ENCODE measurements at regions not wholly inside any gene's neighbourhood (a gene's known extent, or its start where the extent isn't known, plus 50 kb on each side); places are given as distances from the start of the nearest gene placed in this dataset.
"Not testable (repeated sequence)": the region's sequence is repeated elsewhere in the genome, so short reads cannot be mapped to it uniquely, and the experiment has no call there.

DNA sequence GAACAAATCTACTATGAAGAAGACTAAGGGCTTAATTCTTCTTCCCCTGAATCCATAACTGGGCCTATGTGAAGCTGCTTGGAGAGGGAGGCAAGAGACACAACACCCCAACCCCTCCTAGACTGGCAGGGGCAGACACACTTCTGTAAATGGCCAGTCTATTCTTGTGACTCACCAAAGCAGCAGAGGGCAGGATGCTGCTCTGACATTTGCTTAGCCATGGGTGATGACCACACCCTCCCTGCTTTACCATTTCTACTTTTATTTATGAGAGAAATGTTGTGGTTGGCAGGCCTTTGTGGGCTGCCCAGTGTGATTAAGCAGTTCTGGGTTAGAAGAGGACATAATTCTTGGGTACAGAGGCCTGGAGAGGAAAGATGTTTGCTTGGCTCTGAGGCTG lies 189.8 kb upstream of the DPYD start:
- SMC1A ChIA-PET (ENCODE audit: uncharacterized antibody, unreplicated experiment), result no interaction called here

DNA sequence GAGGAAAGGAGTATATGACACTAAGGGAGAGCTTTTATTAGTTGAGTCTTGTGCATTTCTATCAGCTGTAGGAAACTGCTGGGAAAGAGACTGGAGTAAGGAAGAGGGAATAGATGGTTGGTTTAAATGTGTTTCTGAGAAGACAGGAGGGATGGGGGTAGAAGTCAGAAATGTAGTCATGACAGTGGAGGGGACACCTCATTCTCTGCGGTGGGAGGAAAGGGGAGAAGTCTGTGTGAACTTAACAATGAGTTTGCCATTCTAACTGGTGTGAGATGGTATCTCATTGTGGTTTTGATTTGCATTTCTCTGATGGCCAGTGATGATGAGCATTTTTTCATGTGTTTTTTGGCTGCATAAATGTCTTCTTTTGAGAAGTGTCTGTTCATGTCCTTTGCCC lies 187.5 kb upstream of the DPYD start:
- H4K20me1 ChIP-seq (ENCODE audit: control insufficient read depth, insufficient read depth); in situ Hi-C loops (cut with MboI); intact Hi-C loops (cut with micrococcal nuclease; ENCODE audit: unreplicated experiment); FAIRE-seq; SMC1A ChIA-PET (ENCODE audit: uncharacterized antibody, unreplicated experiment); ATAC-seq; H3K4me3 ChIP-seq; H3K9ac ChIP-seq (ENCODE audit: control insufficient read depth, insufficient read depth, low read length); POLR2A ChIA-PET; H3K27ac ChIP-seq (ENCODE audit: control insufficient read depth, insufficient read depth); H2AFZ ChIP-seq (ENCODE audit: control insufficient read depth, low read depth, low read length); H3K4me1 ChIP-seq (ENCODE audit: control insufficient read depth, insufficient read depth, low read length); H3K36me3 ChIP-seq (ENCODE audit: control insufficient read depth in 2 of 2, insufficient read depth in 2 of 2, low read length in 1 of 2); H3K9me3 ChIP-seq (replicated peaks; ENCODE audit: control insufficient read depth, insufficient read depth, low read length); DNase-seq (ENCODE audit: low read depth, low spot score); CTCF ChIA-PET; H3K79me2 ChIP-seq (ENCODE audit: control insufficient read depth, insufficient read depth, low read length); RAD21 ChIA-PET (ENCODE audit: unreplicated experiment); H3K27me3 ChIP-seq (replicated peaks in 1 of 2; ENCODE audit: control insufficient read depth in 2 of 2, insufficient read depth in 2 of 2, low read length in 1 of 2); BruUV-seq (replicated peaks); H3K4me2 ChIP-seq (ENCODE audit: control insufficient read depth, insufficient read depth): not testable (repeated sequence)
- 0% methylated on average over 1 of the region's 1 CpG for WGBS (ENCODE audit: insufficient coverage, insufficient replicate concordance, low lambda C conversion rate, missing lambda C conversion rate)

More for the DNA sequence above, 189.8 kb upstream of the DPYD start:
- Histone ChIP-seq H2AFZ (ENCODE audit: control insufficient read depth, low read depth, low read length) (no peak overlapping the region), H3K27ac (ENCODE audit: control insufficient read depth, insufficient read depth) (no peak overlapping the region), H3K9me3 (replicated peaks; ENCODE audit: control insufficient read depth, insufficient read depth, low read length) (no peaks in the 10 kb centered on the region; the same call in 2 of the 3 replicates), H4K20me1 (ENCODE audit: control insufficient read depth, insufficient read depth) (no peaks in the 10 kb centered on the region), H3K9ac (ENCODE audit: control insufficient read depth, insufficient read depth, low read length) (no peak overlapping the region), H3K4me3 (no peak overlapping the region), H3K4me1 (ENCODE audit: control insufficient read depth, insufficient read depth, low read length) (no peaks in the 10 kb centered on the region), H3K4me2 (ENCODE audit: control insufficient read depth, insufficient read depth) (no peak overlapping the region), H3K27me3 (replicated peaks in 1 of 2; ENCODE audit: control insufficient read depth in 2 of 2, insufficient read depth in 2 of 2, low read length in 1 of 2) (no peaks in the 10 kb centered on the region), H3K79me2 (ENCODE audit: control insufficient read depth, insufficient read depth, low read length) (no peaks in the 10 kb centered on the region), H3K36me3 (ENCODE audit: control insufficient read depth in 2 of 2, insufficient read depth in 2 of 2, low read length in 1 of 2) (no peaks in the 10 kb centered on the region)
- DNase-seq (ENCODE audit: low read depth, low spot score), result no peak
- ChIA-PET CTCF (no interaction called here), RAD21 (ENCODE audit: unreplicated experiment) (no interaction called here), POLR2A (no interaction called here)
- in situ Hi-C loops (cut with MboI) (no loop called here), intact Hi-C loops (cut with micrococcal nuclease; ENCODE audit: unreplicated experiment) (no loop called here)
- ATAC-seq, result no peak
- TF ChIP-seq, protein P1, sequence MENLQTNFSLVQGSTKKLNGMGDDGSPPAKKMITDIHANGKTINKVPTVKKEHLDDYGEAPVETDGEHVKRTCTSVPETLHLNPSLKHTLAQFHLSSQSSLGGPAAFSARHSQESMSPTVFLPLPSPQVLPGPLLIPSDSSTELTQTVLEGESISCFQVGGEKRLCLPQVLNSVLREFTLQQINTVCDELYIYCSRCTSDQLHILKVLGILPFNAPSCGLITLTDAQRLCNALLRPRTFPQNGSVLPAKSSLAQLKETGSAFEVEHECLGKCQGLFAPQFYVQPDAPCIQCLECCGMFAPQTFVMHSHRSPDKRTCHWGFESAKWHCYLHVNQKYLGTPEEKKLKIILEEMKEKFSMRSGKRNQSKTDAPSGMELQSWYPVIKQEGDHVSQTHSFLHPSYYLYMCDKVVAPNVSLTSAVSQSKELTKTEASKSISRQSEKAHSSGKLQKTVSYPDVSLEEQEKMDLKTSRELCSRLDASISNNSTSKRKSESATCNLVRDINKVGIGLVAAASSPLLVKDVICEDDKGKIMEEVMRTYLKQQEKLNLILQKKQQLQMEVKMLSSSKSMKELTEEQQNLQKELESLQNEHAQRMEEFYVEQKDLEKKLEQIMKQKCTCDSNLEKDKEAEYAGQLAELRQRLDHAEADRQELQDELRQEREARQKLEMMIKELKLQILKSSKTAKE (IDR thresholded peaks at IDR 0.05; ENCODE audit: low read depth, poor library complexity, severe bottlenecking), result no peak
- no peak for TF ChIP-seq IKZF1 (conservative IDR thresholded peaks at IDR 0.05)
- no TSS peak for BruUV-seq (replicated peaks)
- no peak for FAIRE-seq

All from GM12878 (cell line).